ENCODE measurements at regions not wholly inside any gene's neighbourhood (a gene's known extent, or its start where the extent isn't known, plus 50 kb on each side); places are given as distances from the start of the nearest gene placed in this dataset.
"Not testable (repeated sequence)": the region's sequence is repeated elsewhere in the genome, so short reads cannot be mapped to it uniquely, and the experiment has no call there.

GRCh38 chrX:131445955-131446354, 97.9 kb upstream of the OR13H1 start:
- no peaks in the 10 kb centered on the region for H3K9me3 ChIP-seq (ENCODE audit: low read length)
- H3K79me2 ChIP-seq (ENCODE audit: insufficient read depth, low read depth, low read length), result no peaks in the 10 kb centered on the region
- H3K4me3 ChIP-seq (ENCODE audit: low read depth, low read length, poor library complexity, severe bottlenecking), result no peak overlapping the region
- BruUV-seq (replicated peaks), result no TSS peak
- H3K9me2 ChIP-seq (ENCODE audit: insufficient read depth, low read length), result no peaks in the 10 kb centered on the region
- ChIA-PET CTCF (ENCODE audit: unreplicated experiment) (no interaction called here), POLR2A (interaction anchor here (0.6 kb wide), 1 partner anchor 996 kb away, joined by 3 read pairs; no protein-coding TSS in a partner anchor)
- DNase-seq (ENCODE audit: low spot score), result no peak
- H3K4me1 ChIP-seq (ENCODE audit: insufficient read depth, low read length, poor library complexity, severe bottlenecking), result no peaks in the 10 kb centered on the region
- H2AFZ ChIP-seq (ENCODE audit: low read length), result no peak overlapping the region
- no peaks in the 10 kb centered on the region for H3K36me3 ChIP-seq (ENCODE audit: insufficient read depth, low read length)
- H3K27ac ChIP-seq (ENCODE audit: low read depth, low read length, poor library complexity, severe bottlenecking), result no peak overlapping the region
- no peak overlapping the region for H3K4me2 ChIP-seq (ENCODE audit: low read length)
- intact Hi-C loops (cut with micrococcal nuclease; ENCODE audit: unreplicated experiment), result no loop called here
- no peaks in the 10 kb centered on the region for H4K20me1 ChIP-seq (ENCODE audit: insufficient read depth, low read length)
- TF ChIP-seq CTCF (conservative IDR thresholded peaks at IDR 0.05; ENCODE audit: low read length) (no peak), EZH2phosphoT487 (IDR thresholded peaks at IDR 0.05; ENCODE audit: borderline replicate concordance, low read depth, low read length) (no peak)

- BruUV-seq (replicated peaks); H3K4me1 ChIP-seq (ENCODE audit: insufficient read depth, low read length, poor library complexity, severe bottlenecking); POLR2A ChIA-PET; DNase-seq (ENCODE audit: low spot score); H3K9me3 ChIP-seq (ENCODE audit: low read length); H3K36me3 ChIP-seq (ENCODE audit: insufficient read depth, low read length); H3K4me2 ChIP-seq (ENCODE audit: low read length); H3K79me2 ChIP-seq (ENCODE audit: insufficient read depth, low read depth, low read length); intact Hi-C loops (cut with micrococcal nuclease; ENCODE audit: unreplicated experiment); H2AFZ ChIP-seq (ENCODE audit: low read length); H4K20me1 ChIP-seq (ENCODE audit: insufficient read depth, low read length); H3K9me2 ChIP-seq (ENCODE audit: insufficient read depth, low read length); CTCF ChIA-PET (ENCODE audit: unreplicated experiment); H3K4me3 ChIP-seq (ENCODE audit: low read depth, low read length, poor library complexity, severe bottlenecking); H3K27ac ChIP-seq (ENCODE audit: low read depth, low read length, poor library complexity, severe bottlenecking): not testable (repeated sequence)
These were observed 82.0 kb upstream of the OR13H1 start for GRCh38 chrX:131461855-131462254.

GRCh38 chrX:131473809-131474208, 70.1 kb upstream of the OR13H1 start:
- H3K27ac ChIP-seq (ENCODE audit: low read depth, low read length, poor library complexity, severe bottlenecking); POLR2A ChIA-PET; H4K20me1 ChIP-seq (ENCODE audit: insufficient read depth, low read length); CTCF ChIA-PET (ENCODE audit: unreplicated experiment); H3K79me2 ChIP-seq (ENCODE audit: insufficient read depth, low read depth, low read length); DNase-seq (ENCODE audit: low spot score); BruUV-seq (replicated peaks); H2AFZ ChIP-seq (ENCODE audit: low read length); H3K4me3 ChIP-seq (ENCODE audit: low read depth, low read length, poor library complexity, severe bottlenecking); intact Hi-C loops (cut with micrococcal nuclease; ENCODE audit: unreplicated experiment); H3K4me1 ChIP-seq (ENCODE audit: insufficient read depth, low read length, poor library complexity, severe bottlenecking); H3K9me3 ChIP-seq (ENCODE audit: low read length); H3K4me2 ChIP-seq (ENCODE audit: low read length); H3K36me3 ChIP-seq (ENCODE audit: insufficient read depth, low read length); H3K9me2 ChIP-seq (ENCODE audit: insufficient read depth, low read length): not testable (repeated sequence)

GRCh38 chrX:131477498-131477897, 66.4 kb upstream of the OR13H1 start:
- Histone ChIP-seq H3K27ac (ENCODE audit: low read depth, low read length, poor library complexity, severe bottlenecking) (no peak overlapping the region), H2AFZ (ENCODE audit: low read length) (no peak overlapping the region), H3K4me3 (ENCODE audit: low read depth, low read length, poor library complexity, severe bottlenecking) (no peak overlapping the region), H3K9me3 (ENCODE audit: low read length) (no peaks in the 10 kb centered on the region), H3K79me2 (ENCODE audit: insufficient read depth, low read depth, low read length) (no peaks in the 10 kb centered on the region), H3K36me3 (ENCODE audit: insufficient read depth, low read length) (no peaks in the 10 kb centered on the region), H3K4me2 (ENCODE audit: low read length) (no peak overlapping the region), H4K20me1 (ENCODE audit: insufficient read depth, low read length) (no peaks in the 10 kb centered on the region), H3K9me2 (ENCODE audit: insufficient read depth, low read length) (no peaks in the 10 kb centered on the region), H3K4me1 (ENCODE audit: insufficient read depth, low read length, poor library complexity, severe bottlenecking) (no peaks in the 10 kb centered on the region)
- intact Hi-C loops (cut with micrococcal nuclease; ENCODE audit: unreplicated experiment), result no loop called here
- no TSS peak for BruUV-seq (replicated peaks)
- CTCF ChIA-PET (ENCODE audit: unreplicated experiment), result no interaction called here
- no peak for DNase-seq (ENCODE audit: low spot score)
- POLR2A ChIA-PET, result no interaction called here
- no peak for TF ChIP-seq EZH2phosphoT487 (IDR thresholded peaks at IDR 0.05; ENCODE audit: borderline replicate concordance, low read depth, low read length)

Measured in OCI-LY7 (cell line).